IMR-90 (cell line): ENCODE measurements at regions not wholly inside any gene's neighbourhood (a gene's known extent, or its start where the extent isn't known, plus 50 kb on each side); places are given as distances from the start of the nearest gene placed in this dataset.
"Not testable (repeated sequence)": the region's sequence is repeated elsewhere in the genome, so short reads cannot be mapped to it uniquely, and the experiment has no call there.

Source experiments
- BHLHE40 ChIP-seq: fragments of 150-350 bp; IDR thresholded peaks from 2 replicates; pipeline ENCODE4 v1.6.1; 2016; ENCODE audit warnings: mild to moderate bottlenecking, low read depth, low read length
- CEBPB ChIP-seq: IDR thresholded peaks from 2 replicates; pipeline ENCODE4 v1.6.1; 2012; ENCODE audit warnings: low read depth, low read length, improper control_type of control experiment
- MAZ ChIP-seq: IDR thresholded peaks from 2 replicates; pipeline ENCODE4 v1.6.1; 2012; ENCODE audit warnings: low read depth, mild to moderate bottlenecking, low read length, improper control_type of control experiment, moderate library complexity, borderline replicate concordance
- POLR2A ChIP-seq: IDR thresholded peaks from 2 replicates; pipeline ENCODE4 v1.6.1; 2012; ENCODE audit warnings: mild to moderate bottlenecking, low read depth, low read length
- TF ChIP-seq, protein P1 (sequence below): conservative IDR thresholded peaks from 2 replicates; pipeline ENCODE4 v1.5.1; 2012; ENCODE audit warnings: mild to moderate bottlenecking, low read depth, low read length, improper control_type of control experiment

DNA sequence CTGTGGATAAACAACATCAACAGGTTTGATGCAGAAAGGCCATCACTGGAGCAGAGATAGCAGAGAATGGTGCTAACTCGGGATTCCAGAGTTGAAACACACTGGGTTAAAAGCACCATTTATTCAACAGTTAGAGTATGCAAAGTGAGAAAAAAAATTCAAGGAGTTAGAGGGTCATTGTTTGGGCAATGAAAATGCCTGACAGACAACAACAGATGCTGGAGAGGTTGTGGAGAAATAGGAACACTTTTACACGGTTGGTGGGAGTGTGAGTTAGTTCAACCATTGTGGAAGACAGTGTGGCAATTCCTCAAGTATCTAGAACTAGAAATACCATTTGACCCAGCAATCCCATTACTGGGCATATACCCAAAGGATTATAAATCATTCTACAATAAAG is 77.4 kb upstream of the SEMA3C start:
- TF ChIP-seq POLR2A, MAZ, BHLHE40, CEBPB: not testable (repeated sequence)
- TF ChIP-seq, protein P1, sequence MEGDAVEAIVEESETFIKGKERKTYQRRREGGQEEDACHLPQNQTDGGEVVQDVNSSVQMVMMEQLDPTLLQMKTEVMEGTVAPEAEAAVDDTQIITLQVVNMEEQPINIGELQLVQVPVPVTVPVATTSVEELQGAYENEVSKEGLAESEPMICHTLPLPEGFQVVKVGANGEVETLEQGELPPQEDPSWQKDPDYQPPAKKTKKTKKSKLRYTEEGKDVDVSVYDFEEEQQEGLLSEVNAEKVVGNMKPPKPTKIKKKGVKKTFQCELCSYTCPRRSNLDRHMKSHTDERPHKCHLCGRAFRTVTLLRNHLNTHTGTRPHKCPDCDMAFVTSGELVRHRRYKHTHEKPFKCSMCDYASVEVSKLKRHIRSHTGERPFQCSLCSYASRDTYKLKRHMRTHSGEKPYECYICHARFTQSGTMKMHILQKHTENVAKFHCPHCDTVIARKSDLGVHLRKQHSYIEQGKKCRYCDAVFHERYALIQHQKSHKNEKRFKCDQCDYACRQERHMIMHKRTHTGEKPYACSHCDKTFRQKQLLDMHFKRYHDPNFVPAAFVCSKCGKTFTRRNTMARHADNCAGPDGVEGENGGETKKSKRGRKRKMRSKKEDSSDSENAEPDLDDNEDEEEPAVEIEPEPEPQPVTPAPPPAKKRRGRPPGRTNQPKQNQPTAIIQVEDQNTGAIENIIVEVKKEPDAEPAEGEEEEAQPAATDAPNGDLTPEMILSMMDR = not testable (repeated sequence)
